Epithelial cell of proximal tubule (primary cell): ENCODE measurements at regions not wholly inside any gene's neighbourhood (a gene's known extent, or its start where the extent isn't known, plus 50 kb on each side); places are given as distances from the start of the nearest gene placed in this dataset.
"Not testable (repeated sequence)": the region's sequence is repeated elsewhere in the genome, so short reads cannot be mapped to it uniquely, and the experiment has no call there.

Source experiments
- DNase-seq: peaks from one replicate; pipeline ENCODE4 v3.0.0-alpha.2; 2011; ENCODE audit warnings: low read depth
- H3K4me3 ChIP-seq: 2 replicates; pipeline ENCODE4 v1.5.1; 2011; ENCODE audit warnings: low read depth, mild to moderate bottlenecking, low read length
- TF ChIP-seq, protein P1 (sequence below): conservative IDR thresholded peaks from 2 replicates; pipeline ENCODE4 v1.5.1; 2012; ENCODE audit warnings: low read depth, mild to moderate bottlenecking, low read length

- TF ChIP-seq, protein P1, sequence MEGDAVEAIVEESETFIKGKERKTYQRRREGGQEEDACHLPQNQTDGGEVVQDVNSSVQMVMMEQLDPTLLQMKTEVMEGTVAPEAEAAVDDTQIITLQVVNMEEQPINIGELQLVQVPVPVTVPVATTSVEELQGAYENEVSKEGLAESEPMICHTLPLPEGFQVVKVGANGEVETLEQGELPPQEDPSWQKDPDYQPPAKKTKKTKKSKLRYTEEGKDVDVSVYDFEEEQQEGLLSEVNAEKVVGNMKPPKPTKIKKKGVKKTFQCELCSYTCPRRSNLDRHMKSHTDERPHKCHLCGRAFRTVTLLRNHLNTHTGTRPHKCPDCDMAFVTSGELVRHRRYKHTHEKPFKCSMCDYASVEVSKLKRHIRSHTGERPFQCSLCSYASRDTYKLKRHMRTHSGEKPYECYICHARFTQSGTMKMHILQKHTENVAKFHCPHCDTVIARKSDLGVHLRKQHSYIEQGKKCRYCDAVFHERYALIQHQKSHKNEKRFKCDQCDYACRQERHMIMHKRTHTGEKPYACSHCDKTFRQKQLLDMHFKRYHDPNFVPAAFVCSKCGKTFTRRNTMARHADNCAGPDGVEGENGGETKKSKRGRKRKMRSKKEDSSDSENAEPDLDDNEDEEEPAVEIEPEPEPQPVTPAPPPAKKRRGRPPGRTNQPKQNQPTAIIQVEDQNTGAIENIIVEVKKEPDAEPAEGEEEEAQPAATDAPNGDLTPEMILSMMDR, result no peak
- DNase-seq, result no peak
- peak overlapping the region; percentile 48 for H3K4me3 ChIP-seq
Measured at GRCh38 chr1:112855152-112855828, 100.7 kb downstream of the SLC16A1 start.

DNA sequence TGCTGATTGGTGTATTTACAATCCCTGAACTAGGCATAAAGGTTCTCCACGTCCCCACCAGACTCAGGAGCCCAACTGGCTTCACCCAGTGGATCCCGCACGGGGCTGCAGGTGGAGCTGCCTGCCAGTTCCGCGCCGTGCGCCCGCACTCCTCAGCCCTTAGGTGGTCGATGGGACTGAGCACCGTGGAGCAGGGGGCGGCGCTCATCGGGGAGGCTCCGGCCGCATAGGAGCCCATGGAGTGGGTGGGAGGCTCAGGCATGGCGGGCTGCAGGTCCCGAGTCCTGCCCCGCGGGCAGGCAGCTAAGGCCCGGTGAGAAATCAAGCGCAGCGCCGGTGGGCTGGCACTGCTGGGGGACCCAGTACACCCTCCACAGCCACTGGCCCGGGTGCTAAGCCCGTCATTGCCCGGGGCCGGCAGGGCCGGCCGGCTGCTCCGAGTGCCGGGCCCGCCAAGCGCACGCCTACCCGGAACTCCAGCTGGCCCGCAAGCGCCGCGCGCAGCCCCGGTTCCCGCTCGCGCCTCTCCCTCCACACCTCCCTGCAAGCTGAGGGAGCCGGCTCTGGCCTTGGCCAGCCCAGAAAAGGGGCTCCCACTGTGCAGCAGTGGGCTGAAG is 101.5 kb downstream of the SLC16A1 start:
- peak overlapping the region; percentile 48 for H3K4me3 ChIP-seq
- not testable (repeated sequence) for DNase-seq

GRCh38 chr1:112853915-112854314 is 102.1 kb downstream of the SLC16A1 start:
- not testable (repeated sequence) for DNase-seq, H3K4me3 ChIP-seq

DNA sequence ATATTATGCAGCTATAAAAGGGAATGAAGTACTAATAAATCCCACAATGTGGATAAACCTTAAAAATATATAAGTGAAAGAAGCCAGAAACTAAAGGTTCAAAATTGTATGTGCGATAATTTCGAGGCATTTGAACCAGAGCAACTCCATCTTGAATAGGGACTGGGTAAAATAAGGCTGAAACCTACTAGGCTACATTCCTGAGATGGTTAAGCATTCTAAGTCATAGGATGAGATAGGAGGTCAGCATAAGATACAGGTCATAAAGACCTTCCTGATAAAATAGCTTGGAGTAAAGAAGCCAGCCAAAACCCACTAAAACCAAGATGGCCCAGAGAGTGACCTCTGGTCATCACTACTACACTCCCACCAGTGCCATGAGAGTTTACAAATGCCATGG is 103.1 kb downstream of the SLC16A1 start:
- no peak for DNase-seq
- H3K4me3 ChIP-seq, result no peak overlapping the region
- TF ChIP-seq, protein P1, result no peak

- no peak overlapping the region for H3K4me3 ChIP-seq
- TF ChIP-seq, protein P1, result no peak
- DNase-seq, result no peak
Measured at GRCh38 chr1:112852276-112852675, 103.7 kb downstream of the SLC16A1 start.

DNA sequence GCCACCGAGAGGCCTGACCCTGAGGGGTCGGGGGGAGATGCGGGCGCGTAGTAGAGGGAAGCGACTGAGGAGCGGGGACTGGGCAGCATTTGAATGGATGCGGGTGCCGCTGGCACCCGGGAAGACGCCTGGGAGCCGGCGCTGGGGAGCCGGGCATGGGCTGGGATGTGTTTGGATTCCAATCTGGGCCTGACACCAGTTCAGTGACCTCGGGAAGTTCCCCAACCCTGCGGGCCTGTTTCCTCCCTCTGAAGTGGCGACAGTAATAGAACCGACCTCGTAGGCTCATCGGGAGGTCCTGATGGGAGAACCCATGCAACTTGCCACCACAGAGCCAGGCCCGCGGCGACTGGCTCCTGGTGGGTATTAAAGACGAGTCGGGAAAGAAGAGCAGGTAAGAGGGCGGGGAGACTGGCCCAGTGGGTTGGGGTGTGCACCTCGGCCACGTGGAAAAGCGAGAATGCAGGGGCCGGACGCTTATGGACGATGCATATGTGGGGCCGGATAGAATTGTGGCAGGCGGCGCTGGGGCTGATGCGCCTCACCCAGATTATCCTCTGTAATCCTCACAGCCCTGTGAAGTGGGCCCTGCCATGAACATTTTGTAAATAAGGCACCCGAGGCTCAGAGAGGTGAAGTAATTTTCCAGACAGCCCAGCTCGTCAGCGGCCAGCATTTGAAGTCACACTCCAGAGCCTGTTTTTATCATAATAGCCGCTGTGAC is 105.8 kb downstream of the SLC16A1 start:
- TF ChIP-seq, protein P1, result no peak
- no peak for DNase-seq
- H3K4me3 ChIP-seq, result peak overlapping the region; percentile 62

- TF ChIP-seq, protein P1, result no peak
- no peak for DNase-seq
Measured at GRCh38 chr1:112849425-112850033, 106.5 kb downstream of the SLC16A1 start.

More at GRCh38 chr1:112849425-112850033, 106.5 kb downstream of the SLC16A1 start:
- H3K4me3 ChIP-seq, result peak overlapping the region; percentile 62
